ENCODE measurements at regions not wholly inside any gene's neighbourhood (a gene's known extent, or its start where the extent isn't known, plus 50 kb on each side); places are given as distances from the start of the nearest gene placed in this dataset.

GRCh38 chr12:127278351-127278750 is 988.6 kb upstream of the TMEM132C start:
- TF ChIP-seq CTCF (IDR thresholded peaks at IDR 0.05; ENCODE audit: insufficient read depth, low read length, poor library complexity, severe bottlenecking) (no peak), EZH2phosphoT487 (conservative IDR thresholded peaks at IDR 0.05; ENCODE audit: low read length) (no peak)
